GM18951 (cell line): ENCODE measurements at regions not wholly inside any gene's neighbourhood (a gene's known extent, or its start where the extent isn't known, plus 50 kb on each side); places are given as distances from the start of the nearest gene placed in this dataset.
"Not testable (repeated sequence)": the region's sequence is repeated elsewhere in the genome, so short reads cannot be mapped to it uniquely, and the experiment has no call there.

Source experiments
- POLR2A ChIP-seq: IDR thresholded peaks from 4 replicates; pipeline ENCODE4 v1.6.1; 2011; ENCODE audit warnings: mild to moderate bottlenecking; ENCODE audit not compliant: insufficient read length, insufficient read depth; ENCODE audit errors: extremely low read depth
- in situ Hi-C: fragments of 300-500 bp; cut with MboI; formaldehyde crosslinking; loops from one replicate; pipeline ENCODE4 v1.12.0; 2022; ENCODE audit warnings: low sequenced_read_pairs, mixed read lengths, inconsistent platforms; ENCODE audit not compliant: unreplicated experiment

- no peak for TF ChIP-seq POLR2A
- in situ Hi-C loops = no loop called here
Measured at GRCh38 chr4:159410076-159410777, 307.3 kb downstream of the RAPGEF2 start.

- no peak for TF ChIP-seq POLR2A
Measured at GRCh38 chr4:159410891-159411290, 308.0 kb downstream of the RAPGEF2 start.

GRCh38 chr4:159413306-159413943 lies 310.5 kb downstream of the RAPGEF2 start:
- TF ChIP-seq POLR2A = no peak
- in situ Hi-C loops = no loop called here

More at GRCh38 chr4:159410891-159411290, 308.0 kb downstream of the RAPGEF2 start:
- in situ Hi-C loops = no loop called here

- in situ Hi-C loops = no loop called here
- TF ChIP-seq POLR2A = no peak
Measured at GRCh38 chr4:159414305-159414704, 311.4 kb downstream of the RAPGEF2 start.

GRCh38 chr4:159416073-159416472 lies 313.2 kb downstream of the RAPGEF2 start:
- in situ Hi-C loops = no loop called here
- TF ChIP-seq POLR2A = no peak

GRCh38 chr4:159416996-159417395 lies 314.1 kb downstream of the RAPGEF2 start:
- in situ Hi-C loops = no loop called here
- no peak for TF ChIP-seq POLR2A

- in situ Hi-C loops = no loop called here
- TF ChIP-seq POLR2A = no peak
Measured at GRCh38 chr4:159420162-159421057, 317.5 kb downstream of the RAPGEF2 start.

- in situ Hi-C loops = not testable (repeated sequence)
Measured at GRCh38 chr4:159421058-159421419, 318.2 kb downstream of the RAPGEF2 start.

- TF ChIP-seq POLR2A = no peak
- in situ Hi-C loops = no loop called here
Measured at GRCh38 chr4:159422019-159422418, 319.1 kb downstream of the RAPGEF2 start.

GRCh38 chr4:159422626-159423025 lies 319.7 kb downstream of the RAPGEF2 start:
- in situ Hi-C loops = no loop called here

GRCh38 chr4:159425737-159426305 lies 322.9 kb downstream of the RAPGEF2 start:
- in situ Hi-C loops = loop anchor here (25.0 kb wide), 3 partner anchors 564 to 1164 kb away; no protein-coding TSS in a partner anchor

More at GRCh38 chr4:159422626-159423025, 319.7 kb downstream of the RAPGEF2 start:
- no peak for TF ChIP-seq POLR2A

GRCh38 chr4:159428293-159428692 lies 325.4 kb downstream of the RAPGEF2 start:
- no peak for TF ChIP-seq POLR2A
- in situ Hi-C loops = loop anchor here (25.0 kb wide), 3 partner anchors 566 to 1166 kb away; no protein-coding TSS in a partner anchor

More at GRCh38 chr4:159425737-159426305, 322.9 kb downstream of the RAPGEF2 start:
- no peak for TF ChIP-seq POLR2A
